Non-pigmented ciliary epithelial cell (primary cell): ENCODE measurements at regions not wholly inside any gene's neighbourhood (a gene's known extent, or its start where the extent isn't known, plus 50 kb on each side); places are given as distances from the start of the nearest gene placed in this dataset.
A peak's percentile ranks its signal among the peaks of the same experiment; 100 is the strongest.
"Not testable (repeated sequence)": the region's sequence is repeated elsewhere in the genome, so short reads cannot be mapped to it uniquely, and the experiment has no call there.

ENCODE experiments used
- DNase-seq: peaks from one replicate; pipeline ENCODE4 v3.0.0-alpha.2; 2010; ENCODE audit warnings: low read depth

- DNase-seq: no peak
Measured at GRCh38 chr9:87781331-87781730, 55.4 kb downstream of the CTSL start.

GRCh38 chr9:87783180-87783579 is 57.3 kb downstream of the CTSL start:
- DNase-seq: no peak

GRCh38 chr9:87785315-87785970 is 59.5 kb downstream of the CTSL start:
- DNase-seq: not testable (repeated sequence)

GRCh38 chr9:87786423-87786822 is 60.5 kb downstream of the CTSL start:
- DNase-seq: no peak

- no peak for DNase-seq
Measured at GRCh38 chr9:87786876-87787275, 61.0 kb downstream of the CTSL start.

- no peak for DNase-seq
Measured at GRCh38 chr9:87787735-87788134, 61.8 kb downstream of the CTSL start.

GRCh38 chr9:87792831-87793288 is 66.9 kb downstream of the CTSL start:
- DNase-seq: peak; percentile 43

GRCh38 chr9:87793292-87793691 is 67.4 kb downstream of the CTSL start:
- DNase-seq: peak; percentile 53

GRCh38 chr9:87795178-87795577 is 69.3 kb downstream of the CTSL start:
- no peak for DNase-seq

- DNase-seq: no peak
Measured at GRCh38 chr9:87796196-87796595, 70.3 kb downstream of the CTSL start.

GRCh38 chr9:87798261-87798833 is 72.4 kb downstream of the CTSL start:
- no peak for DNase-seq

- no peak for DNase-seq
Measured at GRCh38 chr9:87799503-87799902, 73.6 kb downstream of the CTSL start.

GRCh38 chr9:87800456-87800855 is 74.5 kb downstream of the CTSL start:
- no peak for DNase-seq

- DNase-seq: no peak
Measured at GRCh38 chr9:87801013-87801412, 75.1 kb downstream of the CTSL start.

- DNase-seq: no peak
Measured at GRCh38 chr9:87803166-87803565, 77.2 kb downstream of the CTSL start.

- no peak for DNase-seq
Measured at GRCh38 chr9:87803623-87804345, 77.9 kb downstream of the CTSL start.

GRCh38 chr9:87805259-87805658 is 77.4 kb upstream of the SPATA31E1 start:
- no peak for DNase-seq

- no peak for DNase-seq
Measured at GRCh38 chr9:87810008-87810407, 72.7 kb upstream of the SPATA31E1 start.

GRCh38 chr9:87810679-87811178 is 71.9 kb upstream of the SPATA31E1 start:
- DNase-seq: no peak

- peak; percentile 64 for DNase-seq
Measured at GRCh38 chr9:87812375-87813118, 70.1 kb upstream of the SPATA31E1 start.

- no peak for DNase-seq
Measured at GRCh38 chr9:87813119-87813463, 69.6 kb upstream of the SPATA31E1 start.

GRCh38 chr9:87816036-87816435 is 66.6 kb upstream of the SPATA31E1 start:
- DNase-seq: no peak

GRCh38 chr9:87818308-87818707 is 64.4 kb upstream of the SPATA31E1 start:
- no peak for DNase-seq
